ENCODE measurements at regions not wholly inside any gene's neighbourhood (a gene's known extent, or its start where the extent isn't known, plus 50 kb on each side); places are given as distances from the start of the nearest gene placed in this dataset.

GRCh38 chr9:89718651-89719050 lies 113.8 kb downstream of the GADD45G start:
- CTCF ChIA-PET = no interaction called here

GRCh38 chr9:89719202-89719601 lies 114.4 kb downstream of the GADD45G start:
- intact Hi-C loops (cut with micrococcal nuclease) = no loop called here
- no TSS peak for BruUV-seq (replicated peaks)
- no peak for TF ChIP-seq CTCF (IDR thresholded peaks at IDR 0.05; ENCODE audit: unreplicated experiment)
- DNase-seq (ENCODE audit: unreplicated experiment) = no peak
- Mint-ChIP-seq H3K27ac (ENCODE audit: low read depth, unreplicated experiment) (no peak overlapping the region), H3K9me3 (ENCODE audit: unreplicated experiment) (no peaks in the 10 kb centered on the region), H3K27me3 (ENCODE audit: insufficient read depth, unreplicated experiment) (no peaks in the 10 kb centered on the region), H3K36me3 (ENCODE audit: insufficient read depth, unreplicated experiment) (no peaks in the 10 kb centered on the region), H3K4me1 (ENCODE audit: insufficient read depth, unreplicated experiment) (no peaks in the 10 kb centered on the region), H3K4me3 (ENCODE audit: unreplicated experiment) (no peak overlapping the region)
- ChIA-PET CTCF (interaction anchor here (0.5 kb wide), 1 partner anchor 122 kb away, joined by 3 read pairs; no protein-coding TSS in a partner anchor), POLR2A (no interaction called here)

More at GRCh38 chr9:89718651-89719050, 113.8 kb downstream of the GADD45G start:
- intact Hi-C loops (cut with micrococcal nuclease) = no loop called here
- no peaks in the 10 kb centered on the region for H3K27me3 Mint-ChIP-seq (ENCODE audit: insufficient read depth, unreplicated experiment)
- TF ChIP-seq CTCF (IDR thresholded peaks at IDR 0.05; ENCODE audit: unreplicated experiment) = no peak
- POLR2A ChIA-PET = no interaction called here
- no peaks in the 10 kb centered on the region for H3K4me1 Mint-ChIP-seq (ENCODE audit: insufficient read depth, unreplicated experiment)
- H3K27ac Mint-ChIP-seq (ENCODE audit: low read depth, unreplicated experiment) = no peak overlapping the region
- DNase-seq (ENCODE audit: unreplicated experiment) = no peak
- H3K36me3 Mint-ChIP-seq (ENCODE audit: insufficient read depth, unreplicated experiment) = no peaks in the 10 kb centered on the region
- H3K9me3 Mint-ChIP-seq (ENCODE audit: unreplicated experiment) = no peaks in the 10 kb centered on the region
- H3K4me3 Mint-ChIP-seq (ENCODE audit: unreplicated experiment) = no peak overlapping the region
- BruUV-seq (replicated peaks) = no TSS peak

GRCh38 chr9:89720696-89721175 lies 115.9 kb downstream of the GADD45G start:
- ChIA-PET CTCF (no interaction called here), POLR2A (no interaction called here)
- Mint-ChIP-seq H3K4me1 (ENCODE audit: insufficient read depth, unreplicated experiment) (no peaks in the 10 kb centered on the region), H3K4me3 (ENCODE audit: unreplicated experiment) (no peak overlapping the region), H3K36me3 (ENCODE audit: insufficient read depth, unreplicated experiment) (no peaks in the 10 kb centered on the region), H3K27ac (ENCODE audit: low read depth, unreplicated experiment) (no peak overlapping the region), H3K9me3 (ENCODE audit: unreplicated experiment) (no peaks in the 10 kb centered on the region), H3K27me3 (ENCODE audit: insufficient read depth, unreplicated experiment) (no peaks in the 10 kb centered on the region)
- BruUV-seq (replicated peaks) = no TSS peak
- DNase-seq (ENCODE audit: unreplicated experiment) = no peak
- TF ChIP-seq CTCF (IDR thresholded peaks at IDR 0.05; ENCODE audit: unreplicated experiment) = no peak
- intact Hi-C loops (cut with micrococcal nuclease) = no loop called here

GRCh38 chr9:89721176-89721700 lies 116.4 kb downstream of the GADD45G start:
- no TSS peak for BruUV-seq (replicated peaks)
- no peaks in the 10 kb centered on the region for H3K9me3 Mint-ChIP-seq (ENCODE audit: unreplicated experiment)
- no peak for TF ChIP-seq CTCF (IDR thresholded peaks at IDR 0.05; ENCODE audit: unreplicated experiment)
- intact Hi-C loops (cut with micrococcal nuclease) = no loop called here
- H3K36me3 Mint-ChIP-seq (ENCODE audit: insufficient read depth, unreplicated experiment) = no peaks in the 10 kb centered on the region
- ChIA-PET POLR2A (no interaction called here), CTCF (interaction anchor here (0.6 kb wide), 1 partner anchor 271 kb away, joined by 3 read pairs; no protein-coding TSS in a partner anchor)
- H3K27ac Mint-ChIP-seq (ENCODE audit: low read depth, unreplicated experiment) = no peak overlapping the region
- H3K4me3 Mint-ChIP-seq (ENCODE audit: unreplicated experiment) = no peak overlapping the region
- DNase-seq (ENCODE audit: unreplicated experiment) = no peak
- no peaks in the 10 kb centered on the region for H3K27me3 Mint-ChIP-seq (ENCODE audit: insufficient read depth, unreplicated experiment)
- H3K4me1 Mint-ChIP-seq (ENCODE audit: insufficient read depth, unreplicated experiment) = no peaks in the 10 kb centered on the region

Data from MCF 10A (cell line).